CD4-positive, alpha-beta T cell treated with Interleukin-6 at 100 ng/mL for 8 hours (primary cell): ENCODE measurements at regions not wholly inside any gene's neighbourhood (a gene's known extent, or its start where the extent isn't known, plus 50 kb on each side); places are given as distances from the start of the nearest gene placed in this dataset.

Experiments
- DNase-seq: peaks from one replicate; pipeline ENCODE4 v3.0.0-alpha.2; 2020; ENCODE audit warnings: mixed read lengths, low spot score

DNA sequence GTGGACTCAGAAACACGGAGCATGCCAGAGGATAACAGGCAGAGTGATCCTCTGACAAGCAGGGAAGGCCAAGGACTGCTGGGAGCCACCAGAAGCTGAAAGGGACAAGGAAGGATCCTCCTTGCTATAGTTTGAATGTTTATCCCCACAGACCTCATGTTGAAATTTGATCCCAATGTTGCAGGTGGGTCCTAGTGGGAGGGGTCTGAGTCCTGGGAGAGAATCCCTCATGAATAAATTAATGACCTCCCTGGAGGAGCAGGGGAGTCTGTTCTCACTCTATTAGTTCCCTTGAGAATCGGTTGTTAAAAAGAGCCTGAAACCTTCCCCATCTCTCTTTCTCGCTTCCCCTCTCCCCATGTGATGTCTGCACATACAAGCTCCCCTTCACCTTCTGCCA is 124.4 kb downstream of the FBXO15 start:
- DNase-seq, result no peak

DNA sequence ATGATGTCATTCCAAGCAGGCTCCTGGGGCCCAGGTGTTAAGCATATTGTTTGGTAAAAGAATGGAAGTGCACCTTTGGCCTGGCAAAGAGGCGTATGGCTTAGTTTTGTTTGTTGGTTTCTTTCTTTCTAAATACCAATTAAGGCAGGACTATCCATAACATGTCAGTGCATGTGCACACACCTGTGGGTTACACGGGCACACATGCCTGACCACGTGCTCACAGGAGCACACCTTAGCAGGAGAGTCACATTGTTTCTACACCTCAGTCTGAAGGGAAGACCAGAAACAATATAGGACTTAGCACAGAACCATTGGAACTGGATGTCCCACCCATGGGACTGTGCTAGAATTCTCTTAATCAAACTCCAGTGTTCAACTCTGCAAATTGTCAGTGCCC is 127.8 kb downstream of the FBXO15 start:
- no peak for DNase-seq

DNA sequence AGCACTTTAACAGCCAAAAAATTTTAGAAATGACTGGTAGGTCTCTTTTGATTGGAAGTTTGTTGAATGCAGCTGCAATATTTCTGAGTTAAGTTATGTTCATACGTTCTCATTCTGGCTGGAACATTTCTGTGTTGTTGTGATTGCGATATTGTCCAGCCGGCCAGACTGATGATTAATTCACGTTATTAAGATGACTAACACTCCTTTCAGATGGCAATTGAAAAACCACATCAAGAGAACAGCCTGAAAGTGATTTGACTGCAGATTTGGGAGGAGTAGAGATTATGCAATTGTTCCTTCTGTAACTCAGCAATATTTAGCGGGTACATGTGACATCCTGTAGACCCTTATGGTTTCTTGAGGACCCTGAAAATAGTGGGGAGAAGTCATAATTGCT is 133.7 kb downstream of the FBXO15 start:
- DNase-seq, result no peak

DNA sequence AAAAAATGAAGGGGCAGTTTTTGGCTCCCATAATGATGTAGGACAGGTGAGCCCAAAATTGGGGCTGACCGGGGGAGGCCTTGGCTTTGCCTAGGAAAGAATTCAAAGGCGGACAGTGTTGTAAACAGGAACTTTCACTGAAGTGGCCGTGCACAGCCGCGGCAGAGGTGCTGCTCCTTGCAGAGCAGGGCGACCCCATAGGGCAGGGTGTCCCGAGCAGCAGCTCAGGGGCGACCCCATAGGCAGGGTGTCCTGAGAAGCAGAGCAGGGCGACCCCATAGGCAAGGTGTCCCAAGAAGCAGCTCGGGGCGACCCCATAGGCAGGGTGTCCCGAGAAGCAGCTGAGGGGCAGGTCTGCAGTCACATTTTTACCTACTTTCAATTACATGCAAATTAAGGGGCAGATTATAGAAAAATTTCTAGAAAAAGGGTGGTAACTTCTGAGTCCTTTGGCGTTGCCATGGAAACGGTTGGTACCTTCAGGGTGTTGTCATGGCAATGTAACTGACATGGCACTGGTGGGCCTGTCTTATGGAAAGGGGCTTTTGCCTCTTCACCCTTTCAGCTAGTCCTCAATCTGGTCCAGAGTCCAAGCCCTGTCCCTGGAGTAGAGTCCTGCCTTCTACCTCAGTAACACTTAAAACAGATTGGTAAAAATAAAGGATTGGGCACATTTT is 134.5 kb downstream of the FBXO15 start:
- DNase-seq, result no peak

DNA sequence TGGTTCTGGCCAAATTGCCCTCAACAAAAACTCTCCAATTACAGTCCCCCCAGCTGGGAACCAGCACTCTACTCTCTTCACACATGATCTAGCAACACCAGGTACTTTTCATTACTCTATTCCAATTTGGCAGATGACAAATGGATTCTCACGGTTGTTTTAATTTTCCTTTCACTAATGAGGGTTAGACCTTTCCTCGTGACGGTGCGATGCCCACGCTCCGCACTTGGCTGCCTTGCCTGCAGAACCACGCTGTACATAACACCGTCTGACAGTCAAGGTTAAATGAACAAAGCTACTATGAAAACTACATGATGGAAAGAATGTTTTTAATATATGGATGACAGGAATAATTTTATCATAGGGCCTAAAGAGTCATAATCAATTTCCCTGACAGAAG is 141.5 kb downstream of the FBXO15 start:
- no peak for DNase-seq

DNA sequence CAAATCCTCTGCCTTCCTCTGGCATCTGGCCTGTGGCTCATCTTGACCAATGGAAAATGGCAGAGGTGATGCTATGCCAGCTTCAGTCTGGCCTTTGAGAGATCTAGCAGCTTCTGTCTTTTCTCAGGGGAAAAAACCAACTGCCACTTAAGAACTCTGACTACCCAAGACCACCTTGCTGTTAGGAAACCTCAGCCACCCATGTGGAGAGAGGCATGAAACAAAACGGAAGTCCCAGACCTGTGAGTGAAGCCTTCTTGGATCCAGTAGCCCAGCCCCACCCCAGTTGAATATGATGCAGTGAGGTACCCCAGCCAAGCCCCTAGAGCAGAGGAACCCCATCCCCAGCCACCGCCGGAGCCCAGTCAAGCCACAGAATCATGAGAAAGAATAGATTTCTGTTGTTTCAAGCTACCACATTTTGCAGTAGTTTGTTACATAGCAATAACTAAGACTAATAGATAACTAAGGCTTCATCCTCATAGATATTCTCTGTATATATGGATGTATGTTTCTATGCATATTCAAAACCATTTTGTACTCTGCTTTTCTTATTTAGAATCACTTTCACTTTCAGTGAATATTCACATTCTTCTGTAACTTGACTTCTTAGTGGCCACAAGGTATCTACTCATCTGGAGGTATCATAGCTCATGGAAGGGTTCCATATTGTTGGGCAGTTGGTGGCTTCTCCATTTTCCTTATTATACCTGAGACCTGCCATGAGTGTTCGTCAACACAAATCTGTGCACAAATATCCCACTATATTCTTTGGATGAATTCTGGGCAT is 142.1 kb downstream of the FBXO15 start:
- no peak for DNase-seq

DNA sequence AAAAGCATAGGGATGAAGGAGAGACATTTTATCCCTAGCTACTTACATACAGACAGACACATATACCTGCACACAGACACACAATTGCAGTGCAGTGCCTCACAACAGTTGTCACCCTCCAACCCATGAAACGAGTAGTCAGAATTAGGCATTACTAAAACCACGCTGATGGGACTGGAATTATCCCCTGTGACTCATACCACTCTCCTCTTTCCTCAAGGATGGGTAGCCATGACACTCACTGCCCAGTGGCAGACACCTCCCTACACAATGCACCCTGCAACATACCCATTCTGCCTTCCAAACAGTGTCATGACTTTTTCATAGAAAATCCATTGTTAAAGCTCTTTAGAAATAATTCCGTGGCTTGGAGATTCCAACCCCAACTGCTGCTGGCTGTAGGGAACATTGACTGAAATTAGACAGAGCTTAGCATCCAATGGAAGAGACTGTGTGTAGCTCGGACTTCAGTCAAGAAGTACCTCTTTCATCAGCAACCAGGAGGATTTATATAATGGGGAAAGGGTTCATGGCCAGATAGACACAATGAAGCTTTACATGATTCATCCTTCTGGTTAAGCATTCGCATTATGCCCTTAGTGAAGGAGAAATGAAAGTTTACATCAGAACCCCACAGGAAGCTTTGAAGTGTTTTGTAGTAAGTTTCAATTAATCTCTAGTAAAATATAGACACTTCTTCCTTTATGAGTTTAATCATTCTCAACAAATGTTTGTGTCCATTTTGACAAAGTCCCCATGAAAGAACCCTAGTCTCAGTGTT is 155.2 kb downstream of the FBXO15 start:
- no peak for DNase-seq

DNA sequence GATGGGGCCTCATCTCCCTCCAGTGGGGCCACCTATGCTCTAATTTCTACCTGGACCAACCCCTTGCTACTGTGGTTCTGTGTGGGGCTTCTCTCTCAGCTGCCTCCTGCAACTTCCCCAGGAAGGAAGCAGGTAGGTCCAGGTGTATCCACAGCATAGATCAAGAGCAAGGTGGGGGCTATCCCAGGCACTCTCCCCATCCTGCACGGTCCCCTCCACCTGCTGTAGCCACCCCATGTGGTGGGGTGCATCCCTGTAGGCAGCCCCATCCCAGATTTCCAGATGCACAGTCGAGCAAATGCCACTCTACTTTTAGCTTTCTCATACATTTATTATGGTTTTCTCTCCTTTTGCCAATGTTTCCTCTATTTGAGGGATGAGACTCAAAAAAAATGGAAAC is 156.1 kb downstream of the FBXO15 start:
- no peak for DNase-seq

DNA sequence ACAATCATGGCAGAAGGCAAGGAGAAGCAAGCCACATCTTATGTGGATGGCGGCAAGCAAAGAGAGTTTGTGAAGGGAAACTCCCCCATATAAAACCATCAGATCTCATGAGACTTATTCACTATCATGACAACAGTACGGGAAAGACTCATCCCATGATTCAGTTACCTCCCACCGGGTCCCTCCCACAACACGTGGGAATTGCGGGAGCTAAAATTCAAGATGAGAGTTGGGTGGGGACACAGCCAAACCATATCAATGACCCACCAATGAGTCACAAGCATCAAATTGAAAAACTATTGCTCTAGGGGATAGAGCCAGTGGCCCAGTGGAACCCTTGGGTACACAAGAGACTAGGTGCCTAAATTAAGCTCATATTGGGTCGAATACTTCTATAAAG is 157.4 kb downstream of the FBXO15 start:
- DNase-seq, result no peak

DNA sequence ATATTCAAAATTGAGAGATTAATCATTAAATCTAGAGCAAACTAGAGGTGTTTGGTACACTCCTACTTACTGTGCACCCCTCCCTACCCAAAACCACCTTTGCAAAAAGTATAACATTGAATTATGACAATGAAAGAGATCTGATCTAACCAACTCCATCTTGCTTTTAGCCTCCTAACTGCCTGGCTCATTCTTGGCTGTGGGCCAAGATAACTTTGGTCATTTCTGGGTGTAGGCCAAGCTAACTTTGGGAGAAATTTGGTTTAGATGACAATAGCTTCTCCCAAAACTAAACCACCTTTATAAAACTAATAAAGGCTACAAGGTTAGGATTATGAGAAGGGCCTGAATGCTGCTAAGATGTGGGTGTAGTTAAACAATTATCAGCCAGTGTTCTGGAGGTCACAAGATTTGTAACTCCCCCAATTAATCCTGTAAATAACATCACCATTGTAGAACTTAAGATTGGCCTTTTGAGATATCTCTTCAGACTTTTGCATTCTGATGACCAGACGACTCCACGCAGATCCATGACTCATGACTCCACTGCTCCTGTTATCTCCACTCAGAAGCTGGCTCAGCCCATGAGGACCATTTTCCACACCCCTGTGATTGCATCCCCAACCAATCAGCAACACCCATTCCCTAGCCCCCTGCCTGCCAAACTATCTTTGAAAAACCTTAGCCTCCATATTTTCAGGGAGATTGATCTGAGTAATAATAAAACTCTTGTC is 160.2 kb downstream of the FBXO15 start:
- DNase-seq, result no peak

DNA sequence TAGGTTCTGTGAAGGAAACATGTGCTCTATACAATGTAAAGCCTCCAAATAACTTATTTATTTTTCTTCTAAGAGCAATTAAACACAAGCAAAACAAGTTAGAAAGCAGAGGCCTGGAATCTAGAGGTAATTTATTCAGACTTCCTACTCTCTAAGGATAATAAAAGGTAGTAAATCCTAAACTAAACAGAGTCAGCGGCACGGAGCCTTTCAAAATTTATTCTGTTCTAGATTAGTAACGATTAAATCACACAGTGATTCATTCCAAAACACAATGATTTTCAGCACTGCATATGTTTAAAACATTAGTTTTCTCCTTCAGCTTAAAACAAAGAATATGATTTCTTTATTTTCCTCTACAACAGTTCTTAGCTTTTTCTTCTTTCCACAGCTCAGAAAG is 160.9 kb downstream of the FBXO15 start:
- DNase-seq, result no peak

DNA sequence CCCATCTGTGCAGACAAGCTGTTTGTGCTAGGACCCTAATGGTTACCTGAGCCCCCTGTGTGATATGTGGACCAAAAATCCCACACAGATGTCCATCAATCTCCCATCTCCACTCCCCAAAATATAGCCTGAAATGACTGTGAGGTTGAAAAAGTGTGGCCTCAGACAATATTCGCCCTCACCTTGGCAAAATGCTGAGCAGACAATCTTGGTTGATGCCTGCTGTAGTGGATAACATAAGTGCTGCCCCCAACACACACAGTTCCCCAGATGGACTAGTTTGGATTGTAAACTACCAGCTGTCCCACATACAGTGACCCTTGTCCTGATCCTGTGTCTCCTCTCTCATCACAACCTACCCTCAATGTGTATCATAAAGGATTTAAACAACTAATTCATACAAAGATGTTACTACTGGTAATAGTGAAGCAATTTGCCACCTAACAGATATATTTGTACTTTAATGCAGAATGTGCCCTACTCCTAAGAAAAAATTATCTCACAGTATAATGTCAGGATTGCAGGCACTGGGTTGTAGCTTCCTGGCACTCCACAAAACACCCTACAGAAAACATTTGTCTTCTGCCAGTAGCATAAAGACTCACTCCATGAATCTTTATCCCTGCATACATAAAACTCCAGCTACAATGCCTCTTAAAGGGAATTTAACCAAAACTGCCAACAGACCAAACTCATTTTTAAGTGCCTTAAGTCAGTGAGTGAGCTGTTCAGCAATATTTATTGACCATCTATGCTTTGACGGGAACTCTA is 161.6 kb downstream of the FBXO15 start:
- no peak for DNase-seq

DNA sequence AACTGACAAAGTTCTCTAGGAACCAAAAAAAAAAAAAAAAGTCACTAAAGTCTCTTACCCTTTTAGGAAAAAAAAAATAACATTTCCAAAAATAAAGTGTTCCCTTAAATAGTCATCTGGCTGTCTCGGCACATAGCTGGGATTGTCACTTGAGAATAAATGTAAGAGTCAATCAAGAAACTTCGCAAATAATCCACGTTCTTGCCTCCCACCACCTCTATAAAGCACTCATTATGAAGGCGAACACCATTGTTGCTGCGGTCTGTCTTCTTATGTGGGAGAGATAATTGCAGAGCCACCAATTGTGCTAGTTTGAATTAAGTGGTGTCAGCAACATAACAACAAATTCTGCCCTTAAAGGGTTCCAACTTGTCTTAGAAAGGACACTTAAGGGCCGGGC is 163.7 kb downstream of the FBXO15 start:
- DNase-seq, result no peak

DNA sequence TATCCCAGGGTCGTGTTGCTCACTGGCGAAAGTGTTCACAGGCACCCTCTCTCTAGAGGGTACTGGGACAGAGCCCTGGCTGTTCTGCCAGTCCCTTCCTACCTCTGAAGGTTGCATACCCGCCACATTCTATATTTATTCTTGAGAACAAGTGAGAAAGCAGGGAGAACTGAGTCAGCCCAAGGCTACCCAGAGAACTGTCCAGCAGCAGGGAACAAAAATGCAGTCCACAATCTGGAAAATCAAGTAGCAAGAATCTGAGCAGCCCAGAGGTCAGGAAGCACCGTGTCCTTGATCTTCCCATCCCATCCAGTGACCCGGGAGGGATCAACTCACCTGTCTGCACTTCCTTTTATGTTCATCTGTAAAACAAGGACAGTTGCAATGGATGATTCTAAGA is 164.1 kb downstream of the FBXO15 start:
- DNase-seq, result no peak

DNA sequence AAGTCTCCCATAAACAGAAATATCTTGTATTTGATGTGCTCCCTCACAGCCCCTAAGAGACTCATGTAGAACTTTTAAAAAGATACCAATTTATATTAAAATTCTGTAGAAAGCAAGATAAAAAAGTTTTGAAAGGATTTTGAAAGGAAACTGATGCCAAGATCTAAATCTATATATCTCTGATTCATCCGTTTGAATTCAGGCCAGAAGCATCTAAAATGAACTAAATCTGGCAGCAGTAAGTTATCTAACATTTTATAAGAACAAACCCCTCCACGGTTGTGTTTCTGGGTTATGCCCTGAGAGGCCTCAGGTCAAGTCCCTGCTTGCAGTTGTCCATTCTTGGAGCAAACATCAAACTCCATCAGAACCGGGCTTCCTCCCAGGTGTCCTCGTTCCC is 165.8 kb downstream of the FBXO15 start:
- DNase-seq, result no peak

DNA sequence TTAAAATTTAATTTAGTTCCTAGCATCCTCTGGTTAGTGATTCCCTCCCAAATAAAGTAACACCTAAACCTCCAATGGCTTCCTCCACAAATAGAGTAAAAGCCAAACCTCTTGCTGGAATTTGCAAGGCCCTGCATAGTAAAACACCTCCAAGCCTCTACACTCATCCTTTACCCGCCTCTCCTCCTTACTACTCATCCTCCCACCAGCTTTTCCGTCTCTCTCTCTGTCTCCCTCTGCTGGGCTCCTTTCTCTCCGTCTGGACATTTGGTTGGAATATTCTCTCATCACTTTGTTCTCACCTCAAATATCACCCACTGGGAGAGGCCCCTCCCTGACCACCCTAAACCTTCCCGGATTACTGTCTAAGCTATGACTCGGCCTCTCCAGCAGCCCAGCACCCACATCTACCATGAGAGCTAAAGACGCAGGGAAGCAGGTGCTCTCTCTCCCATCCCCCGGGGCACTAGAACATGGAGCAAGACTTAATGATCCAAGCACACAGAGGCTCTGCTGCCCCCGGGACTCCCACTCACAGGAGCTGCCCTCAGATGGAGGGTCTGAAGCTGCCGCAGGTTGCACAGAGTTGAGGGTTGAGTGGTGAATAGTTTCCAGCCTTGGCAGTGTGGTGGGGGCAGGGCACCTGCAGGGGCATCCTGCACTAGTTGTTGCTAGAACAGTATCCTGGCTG is 167.2 kb downstream of the FBXO15 start:
- DNase-seq, result no peak

DNA sequence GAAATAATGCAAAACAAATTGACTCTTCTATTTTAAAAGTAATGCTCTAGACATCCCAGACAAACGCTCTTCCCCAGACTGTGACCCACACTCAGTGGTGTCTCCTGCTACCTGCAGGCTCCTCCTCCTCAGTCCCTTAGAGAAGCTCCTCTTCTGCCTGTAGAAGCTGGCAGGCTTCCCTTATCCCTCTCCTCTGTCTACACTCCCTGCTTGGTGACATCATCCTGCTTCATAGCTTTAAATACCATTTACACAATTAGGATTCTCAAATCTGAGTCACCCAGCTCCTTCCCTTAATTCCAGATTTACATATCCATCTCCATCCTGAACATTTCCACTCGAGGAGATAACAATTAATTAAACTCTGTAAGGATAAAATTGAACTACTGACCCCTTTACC is 167.9 kb downstream of the FBXO15 start:
- no peak for DNase-seq

DNA sequence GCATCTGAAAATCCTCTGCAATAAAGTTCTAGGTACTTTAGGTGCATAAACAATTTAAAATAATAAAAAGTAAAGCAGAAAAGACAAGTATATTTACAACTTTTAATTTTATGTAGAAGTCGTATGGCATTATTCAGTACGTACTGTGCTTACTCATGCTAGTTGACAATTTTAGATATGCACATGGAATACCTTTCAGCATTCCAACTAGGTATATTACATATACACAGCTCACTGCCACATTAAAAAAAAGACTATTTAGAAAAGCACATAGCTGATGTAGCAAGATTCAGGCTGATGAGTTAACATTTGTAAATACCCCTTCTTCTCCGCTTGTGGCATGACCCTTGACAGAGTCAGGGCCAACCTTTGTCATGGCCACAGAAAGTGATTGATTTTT is 171.2 kb downstream of the FBXO15 start:
- no peak for DNase-seq

DNA sequence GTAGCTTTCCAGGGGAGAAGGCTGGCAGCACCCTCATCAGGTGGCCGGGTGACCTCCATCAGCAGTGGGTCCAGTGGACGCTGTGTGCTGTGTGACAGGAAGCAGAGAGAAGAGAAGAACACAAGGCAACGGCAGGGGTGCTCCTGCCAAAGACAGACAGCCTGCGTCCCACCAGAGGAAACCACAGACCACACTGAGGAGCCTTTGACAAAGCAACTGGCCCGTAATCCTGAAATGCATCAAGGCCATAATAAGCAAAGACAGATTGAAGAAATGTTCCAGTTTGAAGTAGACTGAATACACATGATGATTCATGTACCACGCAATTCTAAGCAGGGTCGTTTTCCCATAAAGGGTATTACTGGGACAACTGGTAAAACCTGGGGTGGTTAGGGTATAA is 172.4 kb downstream of the FBXO15 start:
- no peak for DNase-seq

DNA sequence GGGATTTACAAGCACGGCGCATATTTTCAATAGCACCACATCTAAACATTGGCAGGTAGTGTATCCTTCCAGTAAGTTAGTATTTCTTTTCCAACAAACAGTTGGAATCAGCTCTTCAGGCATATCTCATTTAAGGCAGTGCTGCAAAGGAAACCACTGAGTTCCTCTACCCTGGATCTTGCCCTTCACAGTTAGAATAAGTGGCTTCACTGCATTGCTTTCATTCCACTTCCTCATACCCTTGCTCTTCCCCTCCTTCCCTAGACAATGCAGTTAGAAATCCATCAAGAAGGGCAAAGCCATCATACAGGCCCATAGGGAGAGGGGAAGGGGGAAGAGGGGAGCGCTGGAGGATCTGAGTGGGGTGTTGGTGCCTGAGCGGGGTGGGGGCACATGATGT is 173.7 kb downstream of the FBXO15 start:
- DNase-seq, result no peak

DNA sequence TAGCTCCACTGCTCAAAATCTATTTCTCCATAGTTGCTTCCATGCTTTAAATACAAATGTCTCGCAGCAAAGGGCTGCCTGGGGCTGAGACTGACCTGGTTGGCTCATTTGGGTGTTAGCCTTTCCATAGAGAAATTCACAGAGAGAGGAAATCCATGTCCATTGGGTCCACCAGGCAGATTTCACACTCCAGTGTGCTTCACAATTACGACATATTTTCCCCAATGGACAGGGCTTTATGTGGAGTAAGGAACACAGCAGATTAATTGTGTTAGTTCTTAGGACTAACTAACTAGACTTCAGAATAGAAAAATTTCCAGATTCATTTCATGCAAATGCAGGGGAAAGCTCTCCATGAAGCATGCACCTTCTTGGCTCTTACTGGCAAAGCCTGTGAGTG is 180.7 kb downstream of the FBXO15 start:
- DNase-seq, result no peak
